Endodermal cell (in vitro differentiated cells): ENCODE measurements at regions not wholly inside any gene's neighbourhood (a gene's known extent, or its start where the extent isn't known, plus 50 kb on each side); places are given as distances from the start of the nearest gene placed in this dataset.
A peak's percentile ranks its signal among the peaks of the same experiment; 100 is the strongest.

ENCODE experiments used
- DNase-seq: peaks from one replicate; pipeline ENCODE4 v3.0.0-alpha.2; 2017
- H3K27ac ChIP-seq: 2 replicates; pipeline ENCODE4 v1.5.1; 2013; ENCODE audit warnings: mild to moderate bottlenecking, low read depth, low read length, moderate library complexity
- H3K27me3 ChIP-seq: 2 replicates; pipeline ENCODE4 v1.6.1; 2013; ENCODE audit warnings: mild to moderate bottlenecking, low read length, moderate library complexity; ENCODE audit not compliant: insufficient read depth, control insufficient read depth, poor library complexity, severe bottlenecking
- H3K36me3 ChIP-seq: 2 replicates; pipeline ENCODE4 v1.7.0; 2013; ENCODE audit warnings: mild to moderate bottlenecking, low read length, moderate library complexity; ENCODE audit not compliant: control insufficient read depth, insufficient read depth
- H3K4me1 ChIP-seq: one replicate; pipeline ENCODE4 v1.7.0; 2013; ENCODE audit warnings: low read length; ENCODE audit not compliant: control insufficient read depth, insufficient read depth
- H3K4me3 ChIP-seq: 2 replicates; pipeline ENCODE4 v1.5.1; 2013; ENCODE audit warnings: mild to moderate bottlenecking, low read length, moderate library complexity
- H3K9ac ChIP-seq: 2 replicates; pipeline ENCODE4 v1.6.1; 2013; ENCODE audit warnings: mild to moderate bottlenecking, low read length, moderate library complexity; ENCODE audit not compliant: poor library complexity, severe bottlenecking; ENCODE audit errors: extremely low read depth
- H3K9me3 ChIP-seq: 2 replicates; pipeline ENCODE4 v1.6.1; 2013; ENCODE audit warnings: mild to moderate bottlenecking, low read length, moderate library complexity; ENCODE audit not compliant: control insufficient read depth
- H3K27ac Mint-ChIP-seq: 2 replicates; pipeline ENCODE4 v1.8.0; 2020; ENCODE audit warnings: mixed read lengths
- H3K27me3 Mint-ChIP-seq: 2 replicates; pipeline ENCODE4 v1.8.0; 2021; ENCODE audit warnings: mild to moderate bottlenecking, mixed read lengths; ENCODE audit not compliant: insufficient read depth
- H3K36me3 Mint-ChIP-seq: 2 replicates; pipeline ENCODE4 v1.8.0; 2020; ENCODE audit warnings: low read depth, mixed read lengths
- H3K4me1 Mint-ChIP-seq: 2 replicates; pipeline ENCODE4 v1.8.0; 2020; ENCODE audit warnings: mixed read lengths
- H3K4me3 Mint-ChIP-seq: 2 replicates; pipeline ENCODE4 v1.8.0; 2020; ENCODE audit warnings: mild to moderate bottlenecking, moderate library complexity, mixed read lengths
- H3K9me3 Mint-ChIP-seq: 2 replicates; pipeline ENCODE4 v1.8.0; 2020; ENCODE audit warnings: mild to moderate bottlenecking, mixed read lengths
- CTCF ChIP-seq: fragments of 200-600 bp; sonication (generic); conservative IDR thresholded peaks from 2 replicates; pipeline ENCODE4 v1.5.0; 2021; ENCODE audit warnings: antibody characterized with exemption, mild to moderate bottlenecking
- WGBS, 2 experiments: methylation state at CpG; one replicate each; pipeline versions ENCODE4 v1.1.5 to v1.1.7; 2013; ENCODE audit warnings: missing lambda C conversion rate in 2 of 2, mixed read lengths in 1 of 2; ENCODE audit not compliant: insufficient coverage in 1 of 2, insufficient read length in 1 of 2; 5-methylcytosine and 5-hydroxymethylcytosine counted together

GRCh38 chr3:34547297-34547920 is 749.0 kb downstream of the PDCD6IP start:
- no peaks in the 10 kb centered on the region for H3K27me3 Mint-ChIP-seq
- 92 to 100% methylated on average over 1 to 2 of the region's 2 CpGs for WGBS, 2 experiments
- Histone ChIP-seq H3K27me3 (no peaks in the 10 kb centered on the region), H3K4me1 (no peaks in the 10 kb centered on the region), H3K27ac (no peak overlapping the region), H3K9ac (no peak overlapping the region), H3K36me3 (no peaks in the 10 kb centered on the region), H3K4me3 (no peak overlapping the region), H3K9me3 (no peaks in the 10 kb centered on the region)
- DNase-seq, result no peak
- no peaks in the 10 kb centered on the region for H3K9me3 Mint-ChIP-seq
- no peaks in the 10 kb centered on the region for H3K4me1 Mint-ChIP-seq
- no peaks in the 10 kb centered on the region for H3K36me3 Mint-ChIP-seq
- no peak overlapping the region for H3K4me3 Mint-ChIP-seq
- TF ChIP-seq CTCF, result no peak
- H3K27ac Mint-ChIP-seq, result no peak overlapping the region

- H3K4me3 Mint-ChIP-seq, result no peak overlapping the region
- no peaks in the 10 kb centered on the region for H3K36me3 ChIP-seq
- H3K27me3 ChIP-seq, result no peaks in the 10 kb centered on the region
- H3K36me3 Mint-ChIP-seq, result peaks cover 15% of the 10 kb centered on the region
- no peak overlapping the region for H3K27ac ChIP-seq
- no peak for DNase-seq
- H3K9ac ChIP-seq, result no peak overlapping the region
- 92% methylated on average over 1 of the region's 1 CpG; no CpG with 5 or more reads in 1 of the 2 experiments for WGBS, 2 experiments
- H3K9me3 ChIP-seq, result peaks cover 42% of the 10 kb centered on the region
- H3K27me3 Mint-ChIP-seq, result no peaks in the 10 kb centered on the region
- H3K27ac Mint-ChIP-seq, result no peak overlapping the region
- TF ChIP-seq CTCF, result no peak
- H3K4me1 ChIP-seq, result peaks cover 11% of the 10 kb centered on the region
- H3K4me3 ChIP-seq, result peak overlapping the region; percentile 4
- H3K4me1 Mint-ChIP-seq, result peaks cover 34% of the 10 kb centered on the region
- peaks cover 30% of the 10 kb centered on the region for H3K9me3 Mint-ChIP-seq
These were observed 768.8 kb downstream of the PDCD6IP start for GRCh38 chr3:34567266-34567665.

GRCh38 chr3:34568766-34569165 is 770.3 kb downstream of the PDCD6IP start:
- Histone ChIP-seq H3K4me3 (peak overlapping the region; percentile 6), H3K27me3 (no peaks in the 10 kb centered on the region), H3K27ac (no peak overlapping the region), H3K36me3 (no peaks in the 10 kb centered on the region), H3K9me3 (peaks cover 30% of the 10 kb centered on the region), H3K4me1 (peaks cover 11% of the 10 kb centered on the region), H3K9ac (peak overlapping the region; percentile 39)
- peaks cover 25% of the 10 kb centered on the region for H3K9me3 Mint-ChIP-seq
- peak; percentile 62 for DNase-seq
- H3K36me3 Mint-ChIP-seq, result peaks cover 15% of the 10 kb centered on the region
- no peaks in the 10 kb centered on the region for H3K27me3 Mint-ChIP-seq
- no peak for TF ChIP-seq CTCF
- H3K4me3 Mint-ChIP-seq, result no peak overlapping the region
- 44 to 75% methylated on average over 2 to 4 of the region's 4 CpGs for WGBS, 2 experiments
- H3K27ac Mint-ChIP-seq, result peak overlapping the region; percentile 82
- peaks cover 35% of the 10 kb centered on the region for H3K4me1 Mint-ChIP-seq
